ENCODE measurements at regions not wholly inside any gene's neighbourhood (a gene's known extent, or its start where the extent isn't known, plus 50 kb on each side); places are given as distances from the start of the nearest gene placed in this dataset.

- Histone ChIP-seq H3K9me3 (ENCODE audit: insufficient read depth, low read depth, low read length) (no peaks in the 10 kb centered on the region), H3K79me2 (ENCODE audit: insufficient read depth, low read length) (no peaks in the 10 kb centered on the region), H3K27me3 (ENCODE audit: insufficient read depth, low read length) (no peaks in the 10 kb centered on the region), H2AFZ (ENCODE audit: low read depth, low read length) (peak overlapping the region; percentile 41), H3K4me3 (ENCODE audit: insufficient read depth, low read depth, low read length) (no peak overlapping the region), H4K20me1 (ENCODE audit: insufficient read depth, low read length) (no peaks in the 10 kb centered on the region), H3K4me1 (ENCODE audit: insufficient read depth, low read length) (peaks cover 4% of the 10 kb centered on the region), H3K9ac (ENCODE audit: low read length) (peak overlapping the region; percentile 29), H3K4me2 (ENCODE audit: low read length) (peak overlapping the region; percentile 61), H3K36me3 (ENCODE audit: insufficient read depth, low read length) (no peaks in the 10 kb centered on the region), H3K27ac (ENCODE audit: low read depth, low read length) (no peak overlapping the region)
- no peak overlapping the region for H3K27ac Mint-ChIP-seq (ENCODE audit: unreplicated experiment)
- DNase-seq (ENCODE audit: low read depth) (peak; percentile 97), FAIRE-seq (no peak)
- no peaks in the 10 kb centered on the region for H3K9me3 Mint-ChIP-seq (ENCODE audit: unreplicated experiment)
- no peak overlapping the region for H3K4me3 Mint-ChIP-seq (ENCODE audit: unreplicated experiment)
- TF ChIP-seq CTCF (IDR thresholded peaks at IDR 0.05; ENCODE audit: insufficient read depth, low read depth, low read length) (peak; percentile 42), EZH2 (IDR thresholded peaks at IDR 0.05; ENCODE audit: insufficient read depth, low read length) (no peak)
- peaks cover 3% of the 10 kb centered on the region for H3K4me1 Mint-ChIP-seq (ENCODE audit: low read depth, unreplicated experiment)
- no peaks in the 10 kb centered on the region for H3K36me3 Mint-ChIP-seq (ENCODE audit: low read depth, unreplicated experiment)
- peaks cover 4% of the 10 kb centered on the region for H3K27me3 Mint-ChIP-seq (ENCODE audit: low read depth, unreplicated experiment)
Measured at GRCh38 chr3:65170390-65171042, 482.7 kb upstream of the ADAMTS9 start.

GRCh38 chr3:65169961-65170360, 482.2 kb upstream of the ADAMTS9 start:
- H3K4me3 Mint-ChIP-seq (ENCODE audit: unreplicated experiment) = no peak overlapping the region
- H3K36me3 ChIP-seq (ENCODE audit: insufficient read depth, low read length) = no peaks in the 10 kb centered on the region
- H3K4me3 ChIP-seq (ENCODE audit: insufficient read depth, low read depth, low read length) = no peak overlapping the region
- H3K79me2 ChIP-seq (ENCODE audit: insufficient read depth, low read length) = no peaks in the 10 kb centered on the region
- FAIRE-seq = no peak
- no peak for TF ChIP-seq EZH2 (IDR thresholded peaks at IDR 0.05; ENCODE audit: insufficient read depth, low read length)
- TF ChIP-seq CTCF (IDR thresholded peaks at IDR 0.05; ENCODE audit: insufficient read depth, low read depth, low read length) = no peak
- no peak overlapping the region for H2AFZ ChIP-seq (ENCODE audit: low read depth, low read length)
- H3K27ac Mint-ChIP-seq (ENCODE audit: unreplicated experiment) = no peak overlapping the region
- peaks cover 3% of the 10 kb centered on the region for H3K4me1 Mint-ChIP-seq (ENCODE audit: low read depth, unreplicated experiment)
- H3K4me2 ChIP-seq (ENCODE audit: low read length) = peak overlapping the region; percentile 61
- H3K36me3 Mint-ChIP-seq (ENCODE audit: low read depth, unreplicated experiment) = no peaks in the 10 kb centered on the region
- H3K27me3 ChIP-seq (ENCODE audit: insufficient read depth, low read length) = no peaks in the 10 kb centered on the region
- H3K4me1 ChIP-seq (ENCODE audit: insufficient read depth, low read length) = peaks cover 4% of the 10 kb centered on the region
- H3K27me3 Mint-ChIP-seq (ENCODE audit: low read depth, unreplicated experiment) = peaks cover 2% of the 10 kb centered on the region
- no peaks in the 10 kb centered on the region for H3K9me3 Mint-ChIP-seq (ENCODE audit: unreplicated experiment)
- H3K9ac ChIP-seq (ENCODE audit: low read length) = peak overlapping the region; percentile 29
- no peak for DNase-seq (ENCODE audit: low read depth)
- H3K9me3 ChIP-seq (ENCODE audit: insufficient read depth, low read depth, low read length) = no peaks in the 10 kb centered on the region
- H3K27ac ChIP-seq (ENCODE audit: low read depth, low read length) = no peak overlapping the region
- no peaks in the 10 kb centered on the region for H4K20me1 ChIP-seq (ENCODE audit: insufficient read depth, low read length)

- H3K27me3 Mint-ChIP-seq (ENCODE audit: low read depth, unreplicated experiment) = no peaks in the 10 kb centered on the region
- Histone ChIP-seq H3K36me3 (ENCODE audit: insufficient read depth, low read length) (no peaks in the 10 kb centered on the region), H4K20me1 (ENCODE audit: insufficient read depth, low read length) (no peaks in the 10 kb centered on the region), H3K9me3 (ENCODE audit: insufficient read depth, low read depth, low read length) (no peaks in the 10 kb centered on the region), H3K9ac (ENCODE audit: low read length) (no peak overlapping the region), H3K4me1 (ENCODE audit: insufficient read depth, low read length) (peaks cover 4% of the 10 kb centered on the region), H3K79me2 (ENCODE audit: insufficient read depth, low read length) (no peaks in the 10 kb centered on the region), H2AFZ (ENCODE audit: low read depth, low read length) (no peak overlapping the region), H3K27ac (ENCODE audit: low read depth, low read length) (no peak overlapping the region), H3K4me2 (ENCODE audit: low read length) (no peak overlapping the region), H3K4me3 (ENCODE audit: insufficient read depth, low read depth, low read length) (no peak overlapping the region), H3K27me3 (ENCODE audit: insufficient read depth, low read length) (no peaks in the 10 kb centered on the region)
- peaks cover 1% of the 10 kb centered on the region for H3K4me1 Mint-ChIP-seq (ENCODE audit: low read depth, unreplicated experiment)
- TF ChIP-seq EZH2 (IDR thresholded peaks at IDR 0.05; ENCODE audit: insufficient read depth, low read length) (no peak), CTCF (IDR thresholded peaks at IDR 0.05; ENCODE audit: insufficient read depth, low read depth, low read length) (no peak)
- no peak overlapping the region for H3K4me3 Mint-ChIP-seq (ENCODE audit: unreplicated experiment)
- FAIRE-seq (no peak), DNase-seq (ENCODE audit: low read depth) (no peak)
- H3K36me3 Mint-ChIP-seq (ENCODE audit: low read depth, unreplicated experiment) = no peaks in the 10 kb centered on the region
- H3K9me3 Mint-ChIP-seq (ENCODE audit: unreplicated experiment) = no peaks in the 10 kb centered on the region
- H3K27ac Mint-ChIP-seq (ENCODE audit: unreplicated experiment) = no peak overlapping the region
Measured at GRCh38 chr3:65168547-65168946, 480.7 kb upstream of the ADAMTS9 start.
